Muscle of back (tissue), 3 donors: ENCODE measurements at regions not wholly inside any gene's neighbourhood (a gene's known extent, or its start where the extent isn't known, plus 50 kb on each side); places are given as distances from the start of the nearest gene placed in this dataset.

Experiments
- DNase-seq, 3 donors: peaks; one replicate each; pipeline versions ENCODE4 v3.0.0 to v3.0.0-alpha.2; 2013

DNA sequence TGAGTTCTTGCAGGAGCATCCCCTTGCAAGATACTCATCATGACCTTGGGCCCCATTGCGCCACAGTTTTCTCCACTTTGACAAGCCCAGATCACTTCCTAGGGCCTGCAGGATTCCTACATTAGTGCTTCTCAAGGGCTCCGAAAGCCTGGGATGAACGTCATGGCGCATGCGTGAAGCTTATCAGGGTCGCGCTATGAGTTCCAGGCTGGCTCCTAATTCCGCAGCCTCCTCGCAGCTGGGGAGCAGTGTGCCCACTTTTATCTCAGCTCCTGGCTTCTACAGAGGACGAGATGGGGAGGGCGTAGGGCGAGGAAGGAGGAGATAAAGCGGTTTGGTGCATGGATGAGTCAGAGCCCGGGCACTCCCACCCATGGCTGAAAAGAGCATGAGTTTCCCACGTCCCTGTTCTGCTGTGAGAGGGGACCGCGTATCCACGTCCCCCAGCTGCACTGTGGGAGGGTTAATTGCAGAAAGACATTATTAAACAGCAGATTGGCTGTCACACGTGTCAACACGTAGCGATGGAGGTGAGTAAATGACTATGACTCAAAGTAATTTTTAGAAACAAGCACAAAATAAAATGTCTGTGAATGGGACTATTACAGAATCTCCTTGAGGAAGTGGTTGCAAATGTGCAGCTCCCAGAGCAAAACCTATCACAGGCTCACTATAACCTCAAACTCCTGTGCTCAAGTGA lies 72.9 kb upstream of the DSP start:
- DNase-seq, result peak; percentile 8 to 45 (median 12)

DNA sequence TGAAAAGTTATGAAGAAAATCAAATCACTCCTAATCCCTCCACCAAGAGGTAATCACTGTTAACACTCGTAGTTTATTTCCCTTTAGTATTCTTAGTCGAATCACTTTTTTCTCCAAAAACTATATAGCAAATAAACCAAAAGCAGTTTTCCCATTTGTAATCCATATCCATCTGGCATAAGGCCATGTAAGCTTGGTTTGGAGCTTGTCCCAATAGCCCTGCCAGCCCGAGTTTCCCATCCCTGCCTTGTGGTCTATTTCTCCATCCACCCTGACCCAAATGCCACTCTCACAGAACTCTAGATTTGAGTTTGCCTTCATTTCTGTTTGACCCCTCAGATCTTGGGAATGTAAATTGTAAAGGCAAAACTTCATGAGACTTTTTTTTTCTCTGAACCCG lies 71.8 kb upstream of the DSP start:
- DNase-seq, result no peak

DNA sequence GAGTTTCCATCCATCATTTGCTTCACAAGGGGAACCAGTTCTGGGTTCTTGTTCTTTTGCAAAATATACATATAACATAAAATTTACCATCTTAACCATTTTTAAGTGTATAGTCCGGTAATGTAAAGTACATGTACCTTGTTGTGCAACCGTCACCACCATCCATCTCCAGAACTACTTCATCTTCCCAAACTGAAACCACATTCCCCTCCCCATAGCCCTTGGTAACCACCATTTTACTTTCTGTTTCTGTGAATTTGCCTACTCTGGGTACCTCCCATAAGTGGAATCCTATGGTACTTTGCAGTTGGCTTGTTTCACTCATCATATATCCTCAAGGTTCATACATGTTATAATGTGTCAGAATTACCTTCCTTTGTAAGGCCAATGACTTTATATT lies 70.3 kb upstream of the DSP start:
- no peak for DNase-seq

DNA sequence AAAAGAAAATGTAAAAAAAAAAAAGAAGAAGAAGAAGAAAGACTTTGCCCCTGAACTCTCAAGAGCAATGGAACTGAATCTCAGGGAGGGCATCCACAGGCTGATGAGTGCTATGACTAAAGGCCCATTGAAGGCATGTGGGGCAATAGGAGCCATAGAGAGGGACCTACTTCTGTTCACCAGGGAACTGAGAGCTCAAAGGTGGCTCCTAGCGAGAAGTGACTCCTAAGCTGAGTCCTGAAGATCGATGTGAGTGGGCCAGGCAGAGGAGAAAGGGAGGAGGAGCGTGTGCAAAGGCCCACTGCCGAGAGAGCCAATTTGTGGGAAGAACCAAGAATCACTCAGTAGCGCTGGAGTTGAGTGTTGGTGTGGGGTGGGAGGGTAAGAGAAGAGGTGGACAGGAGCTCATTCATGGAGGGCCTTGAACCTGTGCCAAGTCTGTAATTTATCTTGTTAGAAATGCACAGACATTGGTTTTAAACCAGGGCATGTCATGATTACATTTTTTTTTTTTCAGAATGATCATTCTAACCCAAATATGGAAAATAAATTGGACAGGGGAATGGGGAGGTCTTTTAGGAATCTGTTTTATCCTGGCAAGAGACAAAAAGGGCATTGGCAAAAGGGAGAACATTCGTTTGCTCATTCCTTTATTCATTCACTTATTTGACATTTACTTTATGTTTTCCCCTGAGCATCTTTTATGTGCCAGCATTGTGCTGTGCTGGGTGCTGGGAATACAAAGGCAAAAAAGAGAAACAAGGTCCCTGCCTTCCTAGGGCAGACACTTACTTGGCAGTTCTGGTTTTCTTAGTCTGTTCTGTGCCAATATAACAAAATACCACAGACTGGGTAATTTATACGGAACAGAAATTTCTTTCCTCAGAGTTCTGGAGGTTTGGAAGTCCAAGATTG lies 67.4 kb upstream of the DSP start:
- no peak for DNase-seq

DNA sequence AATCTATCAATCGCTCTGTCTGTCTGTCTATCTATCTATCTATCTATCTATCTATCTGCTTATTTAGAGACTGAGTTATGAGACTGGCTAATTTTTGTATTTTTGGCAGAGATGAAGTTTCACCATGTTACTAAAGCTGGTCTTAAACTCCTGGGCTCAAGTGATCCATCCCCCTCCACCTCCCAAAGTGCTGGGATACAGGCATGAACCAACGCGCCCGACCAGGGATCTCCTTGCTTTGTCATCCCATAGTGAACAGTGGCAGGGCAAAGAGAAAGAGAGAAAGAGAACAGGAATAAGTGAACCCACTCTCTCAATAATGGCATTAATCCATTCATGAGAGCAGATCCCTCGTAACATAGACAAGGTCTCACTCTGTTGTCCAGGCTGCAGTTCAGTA lies 66.4 kb upstream of the DSP start:
- no peak for DNase-seq

DNA sequence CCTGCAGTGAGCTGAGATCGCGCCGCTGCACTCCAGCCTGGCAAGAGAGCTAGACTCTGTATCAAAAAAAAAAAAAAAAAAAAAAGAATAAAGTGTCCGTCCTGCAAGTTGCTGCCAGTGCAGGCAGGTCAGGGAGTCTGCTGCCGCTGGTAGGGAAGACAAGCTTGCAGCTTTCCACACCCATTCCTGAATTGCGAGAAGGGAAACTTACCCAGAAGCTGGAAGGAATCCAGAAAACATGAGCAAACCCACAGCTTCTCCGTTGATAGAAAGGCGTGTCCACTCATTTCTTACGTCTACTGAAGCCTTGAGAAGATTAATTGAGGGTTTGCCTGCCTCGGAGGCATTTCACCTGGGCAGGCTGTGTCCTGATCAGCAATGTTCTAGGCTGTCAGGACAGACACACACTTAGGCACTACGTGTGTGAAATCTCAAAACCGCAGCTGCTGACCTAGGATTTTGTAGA lies 61.6 kb upstream of the DSP start:
- peak in 2 of 3 donors; percentile 3 to 10 for DNase-seq

DNA sequence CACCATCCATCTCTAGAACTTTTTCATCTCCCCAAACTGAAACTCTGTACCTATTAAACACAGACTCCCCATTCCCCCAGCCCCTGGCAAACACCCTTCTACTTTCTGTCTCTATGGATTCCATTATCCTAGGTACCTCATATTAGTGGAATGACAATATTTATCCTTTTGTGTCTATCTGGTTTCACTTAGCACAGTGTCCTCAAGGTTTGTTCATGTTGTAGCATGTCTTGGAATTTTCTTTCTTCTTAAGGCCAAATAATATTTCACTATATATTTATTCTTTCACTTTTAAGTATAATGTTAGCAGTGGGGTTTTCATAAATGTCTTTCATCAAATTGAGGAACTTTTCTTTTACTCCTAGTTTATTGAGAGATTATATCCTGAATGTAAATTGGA lies 56.8 kb upstream of the DSP start:
- no peak for DNase-seq

DNA sequence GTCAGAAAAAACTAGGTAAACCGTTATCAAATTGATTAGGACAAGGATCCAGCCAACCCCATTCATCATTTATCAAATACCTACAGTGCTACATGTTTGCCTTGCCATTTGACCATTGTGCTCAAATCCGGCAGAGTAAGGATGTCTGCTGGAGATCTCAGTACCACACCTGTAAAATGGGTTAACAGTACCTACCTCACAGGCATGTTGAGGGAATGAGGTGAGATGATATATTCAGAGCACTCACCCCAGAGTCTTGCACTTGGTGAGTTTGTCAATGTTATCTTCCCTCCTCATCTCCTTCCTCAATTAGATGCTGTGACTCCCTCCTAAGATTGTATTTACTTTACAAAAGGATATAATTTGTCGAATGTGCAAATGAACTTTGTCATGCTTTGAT lies 54.5 kb upstream of the DSP start:
- DNase-seq, result no peak

DNA sequence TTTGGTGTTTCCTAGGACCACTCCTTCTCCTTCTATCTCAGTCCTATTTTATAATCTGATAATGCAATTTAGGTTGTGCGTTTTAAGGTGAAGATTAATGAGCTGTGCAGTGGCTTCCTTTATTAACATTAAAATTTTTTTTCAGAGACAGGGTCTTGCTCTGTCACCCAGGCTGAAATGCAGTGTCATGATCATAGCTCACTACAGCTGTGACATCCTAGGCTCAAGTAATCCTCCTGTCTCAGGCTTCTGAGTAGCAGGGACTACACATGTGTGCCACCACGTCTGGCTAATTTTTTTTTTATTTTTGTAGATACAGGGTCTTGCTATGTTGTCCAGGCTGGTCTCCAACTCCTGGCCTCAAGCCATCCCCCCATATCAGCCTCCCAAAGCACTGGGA lies 53.0 kb upstream of the DSP start:
- no peak for DNase-seq

DNA sequence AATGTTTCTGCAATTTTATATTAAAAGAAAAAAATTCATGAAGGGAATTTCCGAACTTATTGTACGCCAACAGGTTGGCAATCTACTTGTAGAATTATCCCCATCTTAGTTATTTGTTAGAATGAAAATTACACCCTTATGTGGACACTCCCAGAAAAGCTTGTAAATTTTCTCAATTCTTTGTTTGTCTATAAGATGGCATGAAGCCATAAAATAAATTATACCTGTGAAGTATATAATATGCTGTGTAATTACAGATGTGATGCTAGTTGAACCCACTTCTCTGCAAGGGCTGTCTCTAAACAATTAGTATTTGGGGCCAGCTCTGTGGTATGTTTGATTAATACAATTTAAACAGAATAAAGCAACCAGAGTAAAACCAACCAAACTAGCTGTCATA lies 52.1 kb upstream of the DSP start:
- no peak for DNase-seq
